ENCODE measurements at regions not wholly inside any gene's neighbourhood (a gene's known extent, or its start where the extent isn't known, plus 50 kb on each side); places are given as distances from the start of the nearest gene placed in this dataset.

GRCh38 chr2:167732326-167732725, 515.1 kb downstream of the STK39 start:
- TF ChIP-seq EZH2 (IDR thresholded peaks at IDR 0.05) (no peak), POLR2AphosphoS5 (IDR thresholded peaks at IDR 0.05; ENCODE audit: borderline replicate concordance, low read depth, low read length) (no peak), FOXP2 (optimal IDR thresholded peaks at IDR 0.05; ENCODE audit: control extremely low read depth, extremely low read length, insufficient read depth) (no peak)
